CD8-positive, alpha-beta memory T cell (primary cell): ENCODE measurements at regions not wholly inside any gene's neighbourhood (a gene's known extent, or its start where the extent isn't known, plus 50 kb on each side); places are given as distances from the start of the nearest gene placed in this dataset.
"Not testable (repeated sequence)": the region's sequence is repeated elsewhere in the genome, so short reads cannot be mapped to it uniquely, and the experiment has no call there.

ENCODE experiments used
- CTCF ChIA-PET: fragments of 350-600 bp; sonication (Branson Sonifier 250); formaldehyde crosslinking; loops from one replicate; lab custom pipeline; 2021; ENCODE audit warnings: antibody characterized with exemption; lab: Charles Lee
- POLR2A ChIA-PET: fragments of 350-600 bp; sonication (Branson Sonifier 250); formaldehyde crosslinking; loops from one replicate; lab custom pipeline; 2021; ENCODE audit warnings: antibody characterized with exemption; lab: Charles Lee
- DNase-seq, 5 donors: peaks; one replicate each; pipeline versions ENCODE4 v3.0.0 to v3.0.0-alpha.2; 2020 to 2022; ENCODE audit warnings: mixed read lengths in 1 of 5
- H3K27ac ChIP-seq: one replicate; pipeline ENCODE4 v1.7.0; 2013; ENCODE audit warnings: low read depth, mild to moderate bottlenecking, low read length, moderate library complexity
- H3K27me3 ChIP-seq: 2 replicates; pipeline ENCODE4 v1.7.0; 2013; ENCODE audit warnings: low read length, mild to moderate bottlenecking; ENCODE audit not compliant: insufficient read depth, poor library complexity, severe bottlenecking
- H3K36me3 ChIP-seq: 2 replicates; pipeline ENCODE4 v1.7.0; 2013; ENCODE audit warnings: mild to moderate bottlenecking, low read length, moderate library complexity; ENCODE audit not compliant: insufficient read depth
- H3K4me1 ChIP-seq: 2 replicates; pipeline ENCODE4 v1.7.0; 2013; ENCODE audit warnings: mild to moderate bottlenecking, low read length, moderate library complexity; ENCODE audit not compliant: insufficient read depth
- H3K4me3 ChIP-seq: 2 replicates; pipeline ENCODE4 v1.7.0; 2013; ENCODE audit warnings: mild to moderate bottlenecking, low read length
- H3K9me3 ChIP-seq: 2 replicates; pipeline ENCODE4 v1.7.0; 2013; ENCODE audit warnings: mild to moderate bottlenecking, low read length
- H3K27ac Mint-ChIP-seq, 8 donors: one replicate each; pipeline ENCODE4 v1.8.0; 2020 to 2021; ENCODE audit warnings: mixed read lengths in 8 of 8, mild to moderate bottlenecking in 6 of 8, inconsistent platforms in 3 of 8, moderate library complexity in 3 of 8
- H3K27me3 Mint-ChIP-seq, 2 donors: one replicate each; pipeline ENCODE4 v1.8.0; 2020 to 2021; ENCODE audit warnings: mixed read lengths in 2 of 2, mild to moderate bottlenecking in 1 of 2, moderate library complexity in 1 of 2
- H3K36me3 Mint-ChIP-seq, 3 donors: one replicate each; pipeline ENCODE4 v1.8.0; 2020 to 2021; ENCODE audit warnings: mixed read lengths in 3 of 3, inconsistent platforms in 1 of 3, mild to moderate bottlenecking in 1 of 3
- H3K4me1 Mint-ChIP-seq, 3 donors: one replicate each; pipeline ENCODE4 v1.8.0; 2020 to 2021; ENCODE audit warnings: mixed read lengths in 3 of 3, inconsistent platforms in 1 of 3, mild to moderate bottlenecking in 1 of 3
- H3K4me3 Mint-ChIP-seq, 7 donors: one replicate each; pipeline ENCODE4 v1.8.0; 2020 to 2021; ENCODE audit warnings: mixed read lengths in 7 of 7, mild to moderate bottlenecking in 6 of 7, moderate library complexity in 4 of 7, inconsistent platforms in 2 of 7
- H3K9me3 Mint-ChIP-seq, 5 donors: one replicate each; pipeline ENCODE4 v1.8.0; 2020 to 2022; ENCODE audit warnings: mixed read lengths in 5 of 5, mild to moderate bottlenecking in 3 of 5, moderate library complexity in 2 of 5, inconsistent platforms in 1 of 5

DNA sequence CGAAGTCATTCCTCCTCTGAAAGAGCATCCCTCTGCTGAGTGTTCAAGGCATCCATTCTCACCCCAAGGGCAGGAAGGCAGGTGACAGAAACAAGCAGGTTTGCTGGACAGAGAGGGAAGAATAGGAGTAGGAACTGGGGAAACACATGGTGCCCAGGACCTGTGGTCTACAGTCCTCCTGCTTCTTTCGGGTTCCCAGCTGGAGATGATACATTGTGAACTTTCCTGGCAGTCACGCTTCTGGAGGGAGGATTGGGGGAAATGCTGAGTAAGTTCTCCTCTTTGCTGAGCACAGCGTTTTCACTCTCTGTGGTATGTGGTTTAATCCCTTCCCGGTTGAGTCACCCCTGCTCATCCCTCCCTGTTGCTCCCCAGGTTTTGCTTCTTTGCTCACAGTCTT lies 496.3 kb downstream of the TMEM121 start:
- H3K4me3 Mint-ChIP-seq, DNase-seq, H3K27ac ChIP-seq, H3K9me3 ChIP-seq, H3K36me3 ChIP-seq, H3K27ac Mint-ChIP-seq, H3K4me3 ChIP-seq, H3K9me3 Mint-ChIP-seq, POLR2A ChIA-PET, H3K27me3 ChIP-seq, H3K36me3 Mint-ChIP-seq: not testable (repeated sequence)
- H3K4me1 ChIP-seq = peaks cover 18% of the 10 kb centered on the region
- Mint-ChIP-seq H3K4me1 (peaks cover 0 to 21% (median 13%) of the 10 kb centered on the region in 3 donors), H3K27me3 (peaks cover 9 to 39% of the 10 kb centered on the region in 2 donors)
- CTCF ChIA-PET = interaction anchor here (1.2 kb wide), 1 partner anchor 17 kb away, joined by 3 read pairs; no protein-coding TSS in a partner anchor

DNA sequence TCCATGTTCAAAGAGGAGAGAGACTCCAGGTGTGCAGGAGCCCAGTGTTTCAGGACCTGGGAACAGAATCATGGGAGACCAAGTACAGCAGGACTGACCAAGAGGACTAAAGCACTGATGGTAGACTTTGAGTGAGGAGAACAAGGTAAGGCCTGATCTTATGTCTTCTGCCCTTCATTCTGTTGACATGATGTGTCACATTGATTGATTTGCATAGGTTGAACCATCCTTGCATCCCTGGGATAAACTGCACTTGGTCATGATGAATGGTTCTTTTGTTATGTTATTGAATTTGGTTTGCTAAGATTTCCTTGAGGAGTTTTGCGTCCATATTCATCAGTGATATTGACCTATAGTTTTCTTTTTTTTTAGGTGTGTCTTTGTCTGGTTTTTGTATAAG lies 497.0 kb downstream of the TMEM121 start:
- H3K27ac Mint-ChIP-seq = no peak overlapping the region
- CTCF ChIA-PET = no interaction called here
- H3K4me1 Mint-ChIP-seq = peaks cover 0 to 21% (median 13%) of the 10 kb centered on the region in 3 donors
- POLR2A ChIA-PET = no interaction called here
- H3K36me3 Mint-ChIP-seq = peaks cover 0 to 6% (median 0%) of the 10 kb centered on the region in 3 donors
- no peak overlapping the region for H3K4me3 ChIP-seq
- H3K9me3 ChIP-seq = no peaks in the 10 kb centered on the region
- no peaks in the 10 kb centered on the region for H3K36me3 ChIP-seq
- DNase-seq = no peak
- H3K27ac ChIP-seq = no peak overlapping the region
- no peaks in the 10 kb centered on the region for H3K27me3 ChIP-seq
- H3K27me3 Mint-ChIP-seq = peaks cover 11 to 43% of the 10 kb centered on the region in 2 donors
- no peak overlapping the region for H3K4me3 Mint-ChIP-seq
- peaks cover 18% of the 10 kb centered on the region for H3K4me1 ChIP-seq
- peaks cover 0 to 5% (median 3%) of the 10 kb centered on the region in 5 donors for H3K9me3 Mint-ChIP-seq

DNA sequence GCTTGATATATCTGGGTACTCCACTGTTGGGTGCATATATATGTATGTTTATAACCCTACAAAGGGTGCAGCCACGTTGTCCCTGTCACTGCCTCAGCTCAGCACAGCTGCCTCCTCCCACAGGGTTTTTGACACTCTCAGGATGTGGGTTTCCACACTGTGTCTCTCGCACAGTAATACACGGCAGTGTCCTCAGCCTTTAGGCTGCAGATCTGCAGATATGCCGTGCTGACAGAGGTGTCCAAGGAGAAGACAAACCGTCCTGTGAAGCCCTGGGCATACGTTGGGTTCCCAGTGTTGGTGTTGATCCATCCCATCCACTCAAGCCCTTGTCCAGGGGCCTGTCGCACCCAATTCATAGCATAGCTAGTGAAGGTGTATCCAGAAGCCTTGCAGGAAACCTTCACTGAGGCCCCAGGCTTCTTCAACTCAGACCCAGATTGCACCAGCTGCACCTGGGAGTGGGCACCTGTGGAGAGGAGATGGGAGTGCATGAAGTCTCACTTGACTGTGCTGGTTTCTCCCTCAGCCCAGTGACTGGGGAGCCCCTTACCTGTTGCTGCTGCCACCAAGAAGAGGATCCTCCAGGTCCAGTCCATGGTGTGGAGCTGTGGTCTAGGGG lies 498.7 kb downstream of the TMEM121 start:
- H3K4me3 Mint-ChIP-seq = peak overlapping the region in 1 of 7 donors; percentile 4
- peaks cover 0 to 21% (median 13%) of the 10 kb centered on the region in 3 donors for H3K4me1 Mint-ChIP-seq
- H3K36me3 Mint-ChIP-seq = peaks cover 0 to 6% (median 0%) of the 10 kb centered on the region in 3 donors
- POLR2A ChIA-PET = no interaction called here
- peaks cover 7 to 41% of the 10 kb centered on the region in 2 donors for H3K27me3 Mint-ChIP-seq
- Histone ChIP-seq H3K27ac (no peak overlapping the region), H3K9me3 (no peaks in the 10 kb centered on the region), H3K4me3 (no peak overlapping the region), H3K27me3 (no peaks in the 10 kb centered on the region), H3K36me3 (no peaks in the 10 kb centered on the region), H3K4me1 (peaks cover 18% of the 10 kb centered on the region)
- CTCF ChIA-PET = no interaction called here
- no peak overlapping the region for H3K27ac Mint-ChIP-seq
- peaks cover 0 to 5% (median 3%) of the 10 kb centered on the region in 5 donors for H3K9me3 Mint-ChIP-seq
- DNase-seq = peak in 3 of 5 donors; percentile 11 to 27 (median 20)

DNA sequence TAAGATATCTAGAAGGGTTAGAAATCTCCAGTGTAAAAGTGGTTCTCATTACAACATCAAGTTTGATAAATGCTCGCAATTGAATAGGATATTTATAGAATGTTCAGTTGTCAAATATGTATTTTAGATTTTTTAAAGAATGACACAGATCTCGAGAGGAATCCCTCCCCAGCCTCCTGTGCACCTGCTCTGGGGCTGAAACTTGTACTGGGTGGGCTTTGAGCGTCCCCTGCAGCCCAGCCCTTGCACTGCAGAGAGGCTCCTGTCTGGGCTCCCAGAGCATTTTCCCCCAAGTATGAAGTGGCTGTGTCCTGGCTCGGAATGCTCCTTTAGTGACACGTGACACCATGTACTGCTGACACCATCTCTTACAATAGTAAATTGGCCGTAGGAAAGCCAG lies 499.6 kb downstream of the TMEM121 start:
- H3K4me1 ChIP-seq = peaks cover 18% of the 10 kb centered on the region
- Mint-ChIP-seq H3K4me3 (no peak overlapping the region), H3K27me3 (peaks cover 7 to 36% of the 10 kb centered on the region in 2 donors), H3K4me1 (peaks cover 0 to 21% (median 13%) of the 10 kb centered on the region in 3 donors), H3K9me3 (peaks cover 0 to 5% (median 3%) of the 10 kb centered on the region in 5 donors), H3K36me3 (peaks cover 0 to 6% (median 0%) of the 10 kb centered on the region in 3 donors), H3K27ac (no peak overlapping the region)
- H3K36me3 ChIP-seq = no peaks in the 10 kb centered on the region
- no peaks in the 10 kb centered on the region for H3K9me3 ChIP-seq
- no peak overlapping the region for H3K4me3 ChIP-seq
- H3K27me3 ChIP-seq = no peaks in the 10 kb centered on the region
- ChIA-PET POLR2A (no interaction called here), CTCF (no interaction called here)
- no peak overlapping the region for H3K27ac ChIP-seq
- DNase-seq = no peak

DNA sequence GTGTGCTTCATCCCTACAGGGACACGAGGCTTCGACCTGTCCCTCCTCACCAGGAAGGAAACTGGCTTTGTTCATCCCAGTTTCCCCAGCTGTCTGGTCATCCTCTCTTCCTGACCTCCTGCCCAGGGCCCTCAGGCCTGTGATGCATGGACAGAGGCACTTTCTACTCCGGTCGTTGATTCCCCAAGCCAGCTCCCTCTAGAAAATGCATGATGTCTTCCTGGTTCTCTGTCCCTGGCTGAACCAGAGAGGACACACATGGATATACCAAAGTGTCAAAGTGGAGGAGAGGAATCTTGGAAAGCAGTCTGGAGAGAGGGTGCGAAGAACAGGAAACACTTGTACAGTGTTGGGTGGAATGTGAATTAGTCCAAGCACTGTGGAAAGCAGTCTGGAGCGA lies 501.4 kb downstream of the TMEM121 start:
- H3K27ac Mint-ChIP-seq, CTCF ChIA-PET: not testable (repeated sequence)

DNA sequence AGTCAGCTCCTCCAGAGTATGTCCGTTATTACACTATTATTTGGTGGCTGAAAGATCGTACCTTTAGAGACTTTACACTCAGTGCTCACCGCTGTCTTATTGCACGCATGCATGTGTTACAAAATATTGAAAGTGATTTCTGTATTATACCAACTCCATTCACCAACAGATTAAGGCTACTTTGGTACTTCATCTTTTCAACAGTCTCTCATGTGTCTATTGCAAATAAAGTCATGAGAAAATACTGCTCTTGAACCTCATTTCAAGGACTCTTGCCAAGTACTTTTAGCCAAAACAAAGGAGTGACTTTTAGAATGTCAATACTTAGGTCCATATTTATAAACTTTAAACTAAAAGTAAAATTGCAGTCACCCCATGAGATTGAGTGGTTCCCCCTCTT lies 503.6 kb downstream of the TMEM121 start:
- Mint-ChIP-seq H3K9me3 (no peaks in the 10 kb centered on the region), H3K4me1 (peaks cover 0 to 12% (median 8%) of the 10 kb centered on the region in 3 donors), H3K36me3 (no peaks in the 10 kb centered on the region), H3K27me3 (peaks cover 2 to 14% of the 10 kb centered on the region in 2 donors), H3K27ac (no peak overlapping the region), H3K4me3 (no peak overlapping the region)
- DNase-seq = no peak
- Histone ChIP-seq H3K9me3 (no peaks in the 10 kb centered on the region), H3K4me3 (no peak overlapping the region), H3K27ac (no peak overlapping the region), H3K27me3 (no peaks in the 10 kb centered on the region), H3K4me1 (peaks cover 12% of the 10 kb centered on the region), H3K36me3 (no peaks in the 10 kb centered on the region)
- ChIA-PET POLR2A (no interaction called here), CTCF (no interaction called here)

More for the DNA sequence above, 501.4 kb downstream of the TMEM121 start:
- POLR2A ChIA-PET, H3K9me3 Mint-ChIP-seq, H3K27me3 ChIP-seq, H3K27ac ChIP-seq, H3K9me3 ChIP-seq, H3K36me3 Mint-ChIP-seq, DNase-seq, H3K36me3 ChIP-seq, H3K4me3 ChIP-seq, H3K4me3 Mint-ChIP-seq: not testable (repeated sequence)
- peaks cover 3 to 26% of the 10 kb centered on the region in 2 donors for H3K27me3 Mint-ChIP-seq
- H3K4me1 ChIP-seq = peaks cover 18% of the 10 kb centered on the region
- peaks cover 0 to 19% (median 13%) of the 10 kb centered on the region in 3 donors for H3K4me1 Mint-ChIP-seq

DNA sequence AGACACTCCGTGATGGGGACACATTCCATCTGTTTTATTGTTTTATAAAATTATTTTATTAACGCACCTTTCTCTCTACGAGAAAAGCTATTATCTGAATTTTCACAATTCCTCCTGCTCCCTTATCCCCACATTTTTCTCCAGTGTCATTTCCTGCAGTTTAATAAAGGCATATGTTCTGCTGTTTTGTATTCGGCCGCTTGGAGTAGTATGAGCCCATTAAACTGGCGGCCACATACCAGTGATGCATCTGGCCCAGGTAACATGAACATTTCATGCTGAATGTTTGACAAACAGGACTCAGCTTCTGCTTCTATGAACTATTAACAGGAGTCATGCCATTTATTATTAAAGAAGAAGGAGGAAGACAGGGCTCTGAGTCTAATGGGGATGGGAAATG lies 511.0 kb downstream of the TMEM121 start:
- H3K4me3 Mint-ChIP-seq = no peak overlapping the region
- no peak for DNase-seq
- ChIA-PET CTCF (no interaction called here), POLR2A (no interaction called here)
- no peaks in the 10 kb centered on the region for H3K36me3 Mint-ChIP-seq
- Histone ChIP-seq H3K9me3 (no peaks in the 10 kb centered on the region), H3K4me1 (no peaks in the 10 kb centered on the region), H3K27me3 (no peaks in the 10 kb centered on the region), H3K27ac (no peak overlapping the region), H3K36me3 (no peaks in the 10 kb centered on the region), H3K4me3 (no peak overlapping the region)
- H3K4me1 Mint-ChIP-seq = no peaks in the 10 kb centered on the region
- H3K9me3 Mint-ChIP-seq = no peaks in the 10 kb centered on the region
- no peak overlapping the region for H3K27ac Mint-ChIP-seq
- peaks cover 12 to 42% of the 10 kb centered on the region in 2 donors for H3K27me3 Mint-ChIP-seq

DNA sequence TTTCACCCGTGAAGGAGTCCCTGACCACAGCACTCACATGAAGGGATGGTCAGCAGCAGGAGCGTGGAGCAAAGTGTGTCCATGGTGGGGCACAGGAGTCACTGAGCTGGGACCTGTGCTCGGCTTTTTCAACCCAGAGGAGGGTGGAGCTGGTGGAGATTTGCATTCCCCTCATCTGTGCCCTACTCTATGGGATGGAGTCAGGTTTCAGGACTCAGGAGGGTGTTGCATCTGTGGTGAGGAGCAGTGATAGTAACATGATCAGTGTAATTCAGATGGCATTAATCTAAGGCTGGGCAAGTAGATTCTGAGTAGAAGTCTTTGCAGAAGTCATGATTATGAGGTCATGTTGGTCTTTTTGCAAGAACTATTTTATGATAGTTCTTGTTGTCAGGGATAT lies 511.9 kb downstream of the TMEM121 start:
- Mint-ChIP-seq H3K9me3 (no peaks in the 10 kb centered on the region), H3K4me1 (no peaks in the 10 kb centered on the region), H3K27me3 (peaks cover 14 to 49% of the 10 kb centered on the region in 2 donors), H3K4me3 (no peak overlapping the region), H3K27ac (peak overlapping the region in 1 of 8 donors; percentile 35), H3K36me3 (no peaks in the 10 kb centered on the region)
- no peaks in the 10 kb centered on the region for H3K4me1 ChIP-seq
- H3K4me3 ChIP-seq = no peak overlapping the region
- ChIA-PET CTCF (interaction anchor here (1.9 kb wide), 1 partner anchor 15 kb away, joined by 5 read pairs; no protein-coding TSS in a partner anchor), POLR2A (no interaction called here)
- H3K9me3 ChIP-seq = no peaks in the 10 kb centered on the region
- H3K27ac ChIP-seq = no peak overlapping the region
- H3K36me3 ChIP-seq = no peaks in the 10 kb centered on the region
- no peak for DNase-seq
- H3K27me3 ChIP-seq = no peaks in the 10 kb centered on the region
